ENCODE measurements at regions not wholly inside any gene's neighbourhood (a gene's known extent, or its start where the extent isn't known, plus 50 kb on each side); places are given as distances from the start of the nearest gene placed in this dataset.

DNA sequence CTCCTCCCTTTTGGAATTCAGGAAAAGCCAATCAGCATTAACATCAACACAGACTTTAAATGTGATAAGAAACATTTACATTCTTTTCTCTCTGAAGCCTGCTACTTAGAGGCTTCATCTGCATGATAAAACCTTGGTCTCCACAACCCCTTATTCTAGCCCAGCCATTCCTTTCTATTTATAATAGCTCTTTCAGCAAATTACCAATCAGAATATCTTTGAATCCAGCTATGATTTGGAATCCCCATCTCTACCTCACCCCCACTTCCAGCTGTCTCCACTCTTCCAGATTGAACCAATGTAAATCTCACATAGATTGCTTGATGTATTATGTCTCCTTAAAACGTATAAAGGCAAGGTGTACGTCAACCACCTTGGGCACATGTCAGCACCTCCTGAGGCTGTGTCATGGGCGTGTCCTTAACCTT is 139.7 kb downstream of the TUSC7 start:
- TF ChIP-seq, protein P1, sequence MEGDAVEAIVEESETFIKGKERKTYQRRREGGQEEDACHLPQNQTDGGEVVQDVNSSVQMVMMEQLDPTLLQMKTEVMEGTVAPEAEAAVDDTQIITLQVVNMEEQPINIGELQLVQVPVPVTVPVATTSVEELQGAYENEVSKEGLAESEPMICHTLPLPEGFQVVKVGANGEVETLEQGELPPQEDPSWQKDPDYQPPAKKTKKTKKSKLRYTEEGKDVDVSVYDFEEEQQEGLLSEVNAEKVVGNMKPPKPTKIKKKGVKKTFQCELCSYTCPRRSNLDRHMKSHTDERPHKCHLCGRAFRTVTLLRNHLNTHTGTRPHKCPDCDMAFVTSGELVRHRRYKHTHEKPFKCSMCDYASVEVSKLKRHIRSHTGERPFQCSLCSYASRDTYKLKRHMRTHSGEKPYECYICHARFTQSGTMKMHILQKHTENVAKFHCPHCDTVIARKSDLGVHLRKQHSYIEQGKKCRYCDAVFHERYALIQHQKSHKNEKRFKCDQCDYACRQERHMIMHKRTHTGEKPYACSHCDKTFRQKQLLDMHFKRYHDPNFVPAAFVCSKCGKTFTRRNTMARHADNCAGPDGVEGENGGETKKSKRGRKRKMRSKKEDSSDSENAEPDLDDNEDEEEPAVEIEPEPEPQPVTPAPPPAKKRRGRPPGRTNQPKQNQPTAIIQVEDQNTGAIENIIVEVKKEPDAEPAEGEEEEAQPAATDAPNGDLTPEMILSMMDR (IDR thresholded peaks at IDR 0.05), result no peak
- TF ChIP-seq POLR2A (IDR thresholded peaks at IDR 0.05), result no peak
- intact Hi-C loops (cut with DNase I; ENCODE audit: low total_unique reads), result no loop called here
- no peak overlapping the region for H3K4me3 ChIP-seq (ENCODE audit: low read depth, poor library complexity, severe bottlenecking)
- DNase-seq (ENCODE audit: low spot score in 2 of 2), result no peak
- 38 to 46% methylated on average over 3 of the region's 3 CpGs for WGBS, 2 donors

DNA sequence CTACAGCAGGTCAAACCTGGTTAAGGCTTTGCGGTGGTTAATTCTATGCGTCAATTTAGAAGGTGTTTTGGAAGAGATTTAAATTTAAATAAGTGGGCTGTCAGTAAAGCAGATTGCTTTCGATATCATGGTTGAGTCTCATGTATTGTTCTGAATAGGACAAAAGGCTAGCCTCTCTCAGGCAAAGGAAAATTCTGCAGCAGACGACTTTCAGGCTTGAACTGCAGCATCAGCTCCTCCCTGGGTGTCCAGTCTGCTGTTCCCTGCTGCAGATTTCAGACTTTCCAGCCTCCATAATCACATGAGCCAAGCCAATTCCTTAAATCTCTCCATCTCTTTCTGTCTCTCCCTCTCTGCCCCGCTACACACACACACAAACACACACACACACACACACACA is 143.2 kb downstream of the TUSC7 start:
- no peak for DNase-seq (ENCODE audit: low spot score in 2 of 2)
- H3K4me3 ChIP-seq (ENCODE audit: low read depth, poor library complexity, severe bottlenecking), result no peak overlapping the region
- intact Hi-C loops (cut with DNase I; ENCODE audit: low total_unique reads), result no loop called here
- 76 to 92% methylated on average over 5 of the region's 5 CpGs for WGBS, 2 donors
- TF ChIP-seq, protein P1 (IDR thresholded peaks at IDR 0.05), result no peak
- no peak for TF ChIP-seq POLR2A (IDR thresholded peaks at IDR 0.05)

DNA sequence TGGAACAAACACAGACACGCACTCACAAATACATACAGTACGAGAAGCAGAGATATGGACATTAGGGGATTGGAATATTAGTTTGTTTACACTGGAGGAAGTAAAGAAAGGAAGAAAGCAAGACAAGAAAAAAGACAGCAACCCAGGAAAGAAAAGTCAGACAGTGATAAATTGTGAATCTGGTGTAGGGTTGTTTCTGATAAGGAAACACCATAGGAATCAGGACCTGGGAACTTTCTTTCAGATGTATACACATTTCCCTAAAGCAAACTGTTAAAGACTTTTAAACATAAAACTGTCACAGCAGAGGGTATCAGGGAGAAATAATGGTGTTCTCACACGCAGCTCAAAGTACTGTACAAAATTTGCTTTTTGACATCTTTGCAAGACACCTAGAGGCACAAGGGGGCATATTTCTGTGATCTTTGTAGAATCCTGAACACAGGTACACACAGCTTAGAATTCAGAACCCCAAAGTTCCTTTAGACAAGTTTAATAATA is 153.7 kb downstream of the TUSC7 start:
- 33 to 51% methylated on average over 3 of the region's 3 CpGs for WGBS, 2 donors
- no peak for DNase-seq (ENCODE audit: low spot score in 2 of 2)
- intact Hi-C loops (cut with DNase I; ENCODE audit: low total_unique reads), result no loop called here
- H3K4me3 ChIP-seq (ENCODE audit: low read depth, poor library complexity, severe bottlenecking), result no peak overlapping the region
- TF ChIP-seq, protein P1 (IDR thresholded peaks at IDR 0.05), result no peak
- no peak for TF ChIP-seq POLR2A (IDR thresholded peaks at IDR 0.05)

DNA sequence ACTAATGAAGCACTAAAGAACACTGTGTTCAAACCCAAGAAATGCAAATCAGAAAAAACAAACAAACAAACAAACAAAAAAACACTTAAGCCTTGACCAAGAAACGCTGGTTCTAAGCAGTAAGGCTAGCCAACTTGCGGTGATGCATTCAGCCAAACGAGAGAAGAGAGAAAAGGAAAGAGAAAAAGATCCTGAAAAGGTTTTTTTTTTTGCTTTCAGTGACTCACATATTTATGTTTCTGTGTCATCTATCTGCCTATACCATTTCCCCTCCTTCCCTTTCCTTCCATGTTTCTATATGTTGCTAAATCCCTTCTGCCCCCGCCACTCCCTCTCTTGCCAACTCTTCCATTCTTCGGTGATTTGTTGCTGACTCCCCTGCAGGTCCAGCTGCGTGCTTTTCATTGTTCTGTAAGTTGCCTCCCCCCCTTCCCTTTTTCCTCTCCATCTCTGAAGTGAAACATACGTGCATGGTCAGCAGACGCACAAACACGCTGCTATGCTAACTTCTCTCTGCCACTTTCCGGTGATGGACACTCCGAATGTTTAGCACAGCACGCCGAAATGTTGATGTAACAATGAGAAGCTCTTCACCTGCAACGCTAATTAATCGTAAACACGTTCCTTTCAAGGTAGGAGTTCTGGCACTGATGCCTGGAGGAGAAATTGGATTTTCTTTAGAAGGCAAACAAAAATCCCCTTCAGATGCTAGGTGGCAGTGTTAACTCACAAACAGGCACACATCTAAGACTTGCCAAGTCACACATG is 154.4 kb downstream of the TUSC7 start:
- TF ChIP-seq, protein P1 (IDR thresholded peaks at IDR 0.05), result no peak
- no peak for TF ChIP-seq POLR2A (IDR thresholded peaks at IDR 0.05)
- DNase-seq (ENCODE audit: low spot score in 2 of 2), result no peak
- intact Hi-C loops (cut with DNase I; ENCODE audit: low total_unique reads), result no loop called here
- H3K4me3 ChIP-seq (ENCODE audit: low read depth, poor library complexity, severe bottlenecking), result no peak overlapping the region
- 5 to 6% methylated on average over 16 of the region's 16 CpGs for WGBS, 2 donors

DNA sequence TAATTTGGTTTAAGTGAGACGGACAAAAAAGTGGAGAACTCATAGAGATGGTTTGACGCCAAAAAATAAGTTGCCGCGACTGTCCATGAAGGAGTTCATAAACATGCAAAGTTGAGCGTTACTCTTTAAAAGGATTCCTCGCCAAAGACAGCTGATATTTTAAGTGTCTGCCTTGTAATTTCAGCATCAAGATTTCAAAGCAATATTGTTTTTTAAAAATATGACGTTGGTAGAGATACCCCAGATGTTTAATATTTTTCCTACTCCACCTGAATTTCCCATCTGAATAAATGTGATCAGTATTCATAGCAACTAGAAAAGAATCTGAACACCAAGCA is 155.0 kb downstream of the TUSC7 start:
- 14 to 16% methylated on average over 7 of the region's 7 CpGs for WGBS, 2 donors
- intact Hi-C loops (cut with DNase I; ENCODE audit: low total_unique reads), result no loop called here
- no peak overlapping the region for H3K4me3 ChIP-seq (ENCODE audit: low read depth, poor library complexity, severe bottlenecking)
- TF ChIP-seq, protein P1 (IDR thresholded peaks at IDR 0.05), result no peak
- no peak for TF ChIP-seq POLR2A (IDR thresholded peaks at IDR 0.05)
- DNase-seq (ENCODE audit: low spot score in 2 of 2), result no peak

DNA sequence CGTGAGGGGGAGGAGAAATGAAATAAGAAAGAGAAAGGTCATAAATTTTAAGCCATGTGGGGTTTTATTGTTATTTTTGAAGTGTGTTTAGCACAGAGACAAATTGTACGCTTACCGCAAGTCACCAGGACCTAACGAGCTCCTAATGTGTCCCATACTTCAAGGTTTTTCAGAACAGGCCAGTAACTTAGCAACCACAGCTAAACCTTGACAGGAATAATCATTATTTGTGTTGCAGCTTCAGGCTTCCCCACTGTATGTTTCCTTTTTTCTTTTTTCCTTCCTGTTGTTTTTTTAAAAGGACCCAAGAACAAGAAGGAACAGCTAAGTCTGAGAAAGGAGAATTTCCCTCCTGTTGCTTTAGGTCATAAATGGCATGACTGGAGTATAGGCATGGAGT is 160.8 kb downstream of the TUSC7 start:
- TF ChIP-seq POLR2A (IDR thresholded peaks at IDR 0.05), result no peak
- TF ChIP-seq, protein P1 (IDR thresholded peaks at IDR 0.05), result no peak
- WGBS, 2 donors, result 52 to 56% methylated on average over 4 of the region's 4 CpGs
- intact Hi-C loops (cut with DNase I; ENCODE audit: low total_unique reads), result no loop called here
- no peak for DNase-seq (ENCODE audit: low spot score in 2 of 2)
- no peak overlapping the region for H3K4me3 ChIP-seq (ENCODE audit: low read depth, poor library complexity, severe bottlenecking)

Data from lower leg skin (tissue), 4 donors.